Lower leg skin (tissue), 4 donors: ENCODE measurements at regions not wholly inside any gene's neighbourhood (a gene's known extent, or its start where the extent isn't known, plus 50 kb on each side); places are given as distances from the start of the nearest gene placed in this dataset.
A peak's percentile ranks its signal among the peaks of the same experiment; 100 is the strongest.

Source experiments
- DNase-seq, 2 donors: peaks; one replicate each; pipeline ENCODE4 v3.0.0-alpha.2; 2019; ENCODE audit warnings: low spot score in 2 of 2
- H3K4me3 ChIP-seq: fragments of 200-600 bp; sonication (generic); 2 replicates; pipeline ENCODE4 v1.5.1; 2017; ENCODE audit warnings: mild to moderate bottlenecking, low read depth; ENCODE audit not compliant: poor library complexity, severe bottlenecking
- POLR2A ChIP-seq, 2 donors: fragments of 450-650 bp; IDR thresholded peaks; one replicate each; pipeline ENCODE4 v1.6.1; 2016 to 2017; ENCODE audit warnings: antibody characterized with exemption in 2 of 2, mild to moderate bottlenecking in 1 of 2, moderate library complexity in 1 of 2
- WGBS, 2 donors: methylation state at CpG; one replicate each; pipeline ENCODE4 v1.1.5; 2018; 5-methylcytosine and 5-hydroxymethylcytosine counted together
- intact Hi-C: fragments of 100-400 bp; cut with DNase I; formaldehyde crosslinking; loops from one replicate; pipeline ENCODE4 v1.15.0; 2023; ENCODE audit warnings: low total_unique reads
- TF ChIP-seq, protein P1 (sequence below), 3 donors: fragments of 450-650 bp; IDR thresholded peaks; one replicate each; pipeline ENCODE4 v1.5.1; 2016; ENCODE audit warnings: antibody characterized with exemption in 3 of 3, mild to moderate bottlenecking in 3 of 3, moderate library complexity in 2 of 3

GRCh38 chr14:98847521-98848468 lies 424.2 kb downstream of the BCL11B start:
- intact Hi-C loops, result no loop called here
- no peak for TF ChIP-seq POLR2A (IDR thresholded peaks at IDR 0.05)
- TF ChIP-seq, protein P1, sequence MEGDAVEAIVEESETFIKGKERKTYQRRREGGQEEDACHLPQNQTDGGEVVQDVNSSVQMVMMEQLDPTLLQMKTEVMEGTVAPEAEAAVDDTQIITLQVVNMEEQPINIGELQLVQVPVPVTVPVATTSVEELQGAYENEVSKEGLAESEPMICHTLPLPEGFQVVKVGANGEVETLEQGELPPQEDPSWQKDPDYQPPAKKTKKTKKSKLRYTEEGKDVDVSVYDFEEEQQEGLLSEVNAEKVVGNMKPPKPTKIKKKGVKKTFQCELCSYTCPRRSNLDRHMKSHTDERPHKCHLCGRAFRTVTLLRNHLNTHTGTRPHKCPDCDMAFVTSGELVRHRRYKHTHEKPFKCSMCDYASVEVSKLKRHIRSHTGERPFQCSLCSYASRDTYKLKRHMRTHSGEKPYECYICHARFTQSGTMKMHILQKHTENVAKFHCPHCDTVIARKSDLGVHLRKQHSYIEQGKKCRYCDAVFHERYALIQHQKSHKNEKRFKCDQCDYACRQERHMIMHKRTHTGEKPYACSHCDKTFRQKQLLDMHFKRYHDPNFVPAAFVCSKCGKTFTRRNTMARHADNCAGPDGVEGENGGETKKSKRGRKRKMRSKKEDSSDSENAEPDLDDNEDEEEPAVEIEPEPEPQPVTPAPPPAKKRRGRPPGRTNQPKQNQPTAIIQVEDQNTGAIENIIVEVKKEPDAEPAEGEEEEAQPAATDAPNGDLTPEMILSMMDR (IDR thresholded peaks at IDR 0.05), result no peak
- peak in 1 of 2 donors; percentile 46 for DNase-seq
- H3K4me3 ChIP-seq, result no peak overlapping the region
- 90 to 94% methylated on average over 11 of the region's 11 CpGs for WGBS, 2 donors

GRCh38 chr14:98853063-98853729 lies 418.8 kb downstream of the BCL11B start:
- no peak for TF ChIP-seq POLR2A (IDR thresholded peaks at IDR 0.05)
- TF ChIP-seq, protein P1 (IDR thresholded peaks at IDR 0.05), result no peak
- H3K4me3 ChIP-seq, result no peak overlapping the region
- WGBS, 2 donors, result 85 to 89% methylated on average over 10 of the region's 10 CpGs
- intact Hi-C loops, result no loop called here
- DNase-seq, result peak in 1 of 2 donors; percentile 43

DNA sequence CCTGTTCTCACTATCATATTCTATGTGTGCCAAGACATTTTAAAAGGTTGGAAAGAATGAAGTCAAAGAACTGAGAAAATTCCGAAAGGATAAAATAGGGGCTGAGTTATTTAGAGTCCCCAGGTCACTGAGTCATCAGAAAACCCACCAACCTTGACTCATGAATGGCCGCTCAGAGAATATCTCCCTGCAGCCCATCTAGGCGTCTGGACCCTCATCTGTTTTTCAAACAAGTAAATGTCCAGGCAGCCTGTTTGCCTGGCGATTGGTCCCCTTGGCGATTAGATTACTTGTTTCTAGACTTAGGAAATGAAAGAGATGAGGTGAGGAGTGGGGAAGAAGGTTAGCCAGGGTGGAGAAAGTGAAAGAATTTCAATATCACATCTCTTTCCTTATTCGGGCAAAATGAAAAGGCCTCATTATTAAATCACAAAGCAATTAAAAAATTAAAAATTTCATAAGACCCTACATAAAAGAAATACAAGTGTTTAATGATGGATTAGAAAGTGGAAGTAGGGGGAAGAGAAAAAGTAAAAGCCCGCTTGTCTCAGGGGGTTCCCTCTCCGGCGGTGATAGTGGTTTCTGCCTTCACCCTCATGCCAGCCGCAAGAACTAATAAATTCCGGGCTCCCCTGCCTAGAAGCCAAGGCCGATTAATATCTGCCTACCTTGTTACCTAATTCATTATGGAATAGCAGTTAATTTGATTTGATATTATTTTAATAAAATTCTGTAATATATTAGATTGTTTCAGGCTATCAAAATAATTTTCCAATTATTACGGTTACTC lies 415.9 kb downstream of the BCL11B start:
- WGBS, 2 donors, result 94% methylated on average over 13 of the region's 13 CpGs
- peak in 1 of 2 donors; percentile 56 for DNase-seq
- no peak overlapping the region for H3K4me3 ChIP-seq
- intact Hi-C loops, result no loop called here
- TF ChIP-seq POLR2A (IDR thresholded peaks at IDR 0.05), result no peak
- TF ChIP-seq, protein P1 (IDR thresholded peaks at IDR 0.05), result no peak

- DNase-seq, result peak in 1 of 2 donors; percentile 37
- WGBS, 2 donors, result 79 to 86% methylated on average over 7 of the region's 7 CpGs
- intact Hi-C loops, result no loop called here
- no peak overlapping the region for H3K4me3 ChIP-seq
- TF ChIP-seq POLR2A (IDR thresholded peaks at IDR 0.05), result no peak
- TF ChIP-seq, protein P1 (IDR thresholded peaks at IDR 0.05), result no peak
These were observed 413.8 kb downstream of the BCL11B start for GRCh38 chr14:98858158-98858557.

DNA sequence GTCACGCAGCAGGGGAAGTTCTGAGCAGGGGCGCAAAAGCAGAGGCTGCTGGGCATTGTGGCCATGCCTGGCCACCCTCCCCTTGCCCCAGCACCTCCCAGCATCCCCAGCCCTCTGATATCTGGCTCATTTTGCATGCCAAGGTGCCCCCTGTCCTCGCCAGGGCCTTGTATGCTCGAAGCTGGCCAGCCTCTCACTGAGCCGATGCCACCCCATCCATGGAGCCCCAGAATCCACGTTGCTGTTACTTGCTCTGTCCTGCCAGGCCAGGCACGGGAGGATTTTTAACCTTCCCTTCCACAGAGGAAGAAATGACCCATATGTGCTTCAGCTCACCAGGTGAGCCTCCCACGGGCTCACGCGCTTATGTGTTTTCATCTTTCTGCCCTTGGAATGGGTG lies 413.4 kb downstream of the BCL11B start:
- DNase-seq, result peak in 1 of 2 donors; percentile 69
- H3K4me3 ChIP-seq, result no peak overlapping the region
- WGBS, 2 donors, result 89 to 93% methylated on average over 10 of the region's 10 CpGs
- no peak for TF ChIP-seq POLR2A (IDR thresholded peaks at IDR 0.05)
- TF ChIP-seq, protein P1 (IDR thresholded peaks at IDR 0.05), result no peak
- intact Hi-C loops, result no loop called here
